Retinal pigment epithelial cell (primary cell): ENCODE measurements at regions not wholly inside any gene's neighbourhood (a gene's known extent, or its start where the extent isn't known, plus 50 kb on each side); places are given as distances from the start of the nearest gene placed in this dataset.

Source experiments
- DNase-seq: peaks from one replicate; pipeline ENCODE4 v3.0.0-alpha.2; 2010; ENCODE audit warnings: low read depth
- H3K4me3 ChIP-seq: 2 replicates; pipeline ENCODE4 v1.5.1; 2011; ENCODE audit warnings: mild to moderate bottlenecking, low read length, control low read depth, moderate library complexity
- TF ChIP-seq, protein P1 (sequence below): conservative IDR thresholded peaks from 2 replicates; pipeline ENCODE4 v1.5.1; 2011; ENCODE audit warnings: low read depth, low read length, control low read depth, inconsistent platforms

DNA sequence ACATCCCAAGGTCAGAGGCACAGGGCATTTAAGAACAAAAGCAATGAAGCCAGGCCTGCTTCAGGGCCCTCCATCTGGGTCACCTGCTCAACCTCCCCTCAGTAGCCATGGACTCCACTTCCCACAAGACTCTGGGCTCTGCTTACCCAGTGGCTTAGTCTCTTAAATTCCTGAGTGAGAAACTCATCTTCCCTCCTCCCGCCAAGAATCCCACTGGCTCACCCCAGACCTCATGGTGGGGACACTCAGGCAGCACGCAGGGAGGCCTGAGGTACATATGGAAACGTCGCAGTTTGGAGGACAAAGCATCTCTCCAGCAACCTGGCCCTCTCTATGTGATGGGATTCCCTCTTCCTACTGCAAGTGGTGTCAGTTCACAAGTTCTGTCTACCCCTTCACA is 326.7 kb upstream of the CDH5 start:
- no peak for DNase-seq
- H3K4me3 ChIP-seq: no peak overlapping the region
- TF ChIP-seq, protein P1, sequence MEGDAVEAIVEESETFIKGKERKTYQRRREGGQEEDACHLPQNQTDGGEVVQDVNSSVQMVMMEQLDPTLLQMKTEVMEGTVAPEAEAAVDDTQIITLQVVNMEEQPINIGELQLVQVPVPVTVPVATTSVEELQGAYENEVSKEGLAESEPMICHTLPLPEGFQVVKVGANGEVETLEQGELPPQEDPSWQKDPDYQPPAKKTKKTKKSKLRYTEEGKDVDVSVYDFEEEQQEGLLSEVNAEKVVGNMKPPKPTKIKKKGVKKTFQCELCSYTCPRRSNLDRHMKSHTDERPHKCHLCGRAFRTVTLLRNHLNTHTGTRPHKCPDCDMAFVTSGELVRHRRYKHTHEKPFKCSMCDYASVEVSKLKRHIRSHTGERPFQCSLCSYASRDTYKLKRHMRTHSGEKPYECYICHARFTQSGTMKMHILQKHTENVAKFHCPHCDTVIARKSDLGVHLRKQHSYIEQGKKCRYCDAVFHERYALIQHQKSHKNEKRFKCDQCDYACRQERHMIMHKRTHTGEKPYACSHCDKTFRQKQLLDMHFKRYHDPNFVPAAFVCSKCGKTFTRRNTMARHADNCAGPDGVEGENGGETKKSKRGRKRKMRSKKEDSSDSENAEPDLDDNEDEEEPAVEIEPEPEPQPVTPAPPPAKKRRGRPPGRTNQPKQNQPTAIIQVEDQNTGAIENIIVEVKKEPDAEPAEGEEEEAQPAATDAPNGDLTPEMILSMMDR: no peak

DNA sequence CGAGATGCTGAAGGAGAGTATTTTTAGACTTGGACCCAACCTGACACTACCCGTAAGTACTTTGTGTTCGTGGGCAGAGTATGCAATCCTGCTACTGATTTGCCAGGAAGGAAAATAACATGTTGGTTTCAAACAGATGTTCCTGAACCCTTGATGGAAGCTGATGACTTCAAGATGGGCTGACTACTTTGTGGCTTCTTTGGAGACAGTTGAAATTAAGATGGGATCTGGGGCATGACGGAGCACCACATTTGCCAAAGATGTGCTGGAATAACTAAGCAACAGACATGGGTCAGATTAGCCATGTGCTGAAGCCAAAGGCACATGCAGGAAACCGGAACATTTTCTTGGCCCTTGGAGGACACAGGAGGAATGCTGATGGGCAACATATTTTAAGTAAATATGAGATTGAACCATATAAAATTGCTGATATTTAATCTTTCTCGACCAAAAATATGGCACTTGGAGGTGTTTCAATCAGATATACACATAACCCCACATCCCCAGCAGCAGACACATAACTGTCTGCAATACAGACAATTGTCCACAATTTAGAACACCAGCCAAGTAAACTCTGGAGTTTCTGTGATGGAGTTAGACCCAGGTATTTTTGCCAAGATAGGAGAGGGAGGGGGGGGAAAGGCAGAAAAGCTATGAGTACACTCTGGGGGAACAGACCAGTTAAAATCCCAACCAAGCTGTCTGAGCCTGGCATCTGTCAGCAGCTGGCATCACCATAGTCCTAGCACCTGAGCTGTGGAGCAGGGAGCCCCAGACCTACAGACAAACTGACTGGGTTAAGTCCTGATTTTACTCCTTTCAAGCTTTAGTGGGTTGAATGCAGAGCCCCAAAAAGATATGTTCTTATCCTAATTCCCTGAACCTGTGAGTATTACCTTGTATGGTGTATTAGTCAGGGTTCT is 329.4 kb upstream of the CDH5 start:
- TF ChIP-seq, protein P1: no peak
- no peak for DNase-seq
- no peak overlapping the region for H3K4me3 ChIP-seq

DNA sequence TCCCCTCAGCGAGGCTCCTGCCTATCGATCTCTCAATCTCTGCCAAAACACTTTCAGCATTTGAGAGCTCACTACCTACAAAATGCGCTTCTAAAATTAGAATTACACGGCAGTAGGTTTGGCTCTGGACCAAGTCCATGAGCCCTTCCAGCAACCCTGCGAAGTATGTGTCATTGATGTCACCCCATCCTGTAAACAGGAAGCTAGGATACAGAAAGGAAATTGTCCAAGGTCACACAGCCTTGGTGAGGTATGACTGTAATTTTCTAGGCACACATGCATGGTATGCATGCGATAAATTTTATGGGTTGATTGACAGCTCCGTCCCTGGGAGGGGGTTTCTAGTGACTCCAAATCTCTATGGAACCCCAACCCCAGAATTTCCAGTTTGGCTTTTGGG is 330.3 kb upstream of the CDH5 start:
- no peak overlapping the region for H3K4me3 ChIP-seq
- no peak for DNase-seq
- TF ChIP-seq, protein P1: no peak

DNA sequence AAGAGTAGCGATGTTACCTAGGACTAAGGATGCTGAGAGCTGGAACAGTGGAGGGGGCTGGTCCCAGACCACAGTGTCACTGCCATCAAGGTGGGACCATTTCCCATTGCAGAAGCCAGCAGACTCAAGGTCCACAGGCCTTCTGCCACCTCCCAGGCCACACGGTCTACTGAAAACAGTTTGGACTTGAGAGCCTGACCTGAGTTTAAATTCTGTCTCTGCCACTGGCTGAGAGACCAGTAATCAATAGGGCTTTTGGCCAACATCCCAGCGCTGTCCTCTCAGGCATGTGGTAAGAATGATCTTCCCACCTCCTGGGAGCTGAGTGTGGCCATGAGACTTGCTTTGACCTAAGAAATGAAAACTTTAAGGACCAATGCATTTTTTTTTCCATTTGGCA is 331.4 kb upstream of the CDH5 start:
- TF ChIP-seq, protein P1: no peak
- H3K4me3 ChIP-seq: no peak overlapping the region
- DNase-seq: no peak

DNA sequence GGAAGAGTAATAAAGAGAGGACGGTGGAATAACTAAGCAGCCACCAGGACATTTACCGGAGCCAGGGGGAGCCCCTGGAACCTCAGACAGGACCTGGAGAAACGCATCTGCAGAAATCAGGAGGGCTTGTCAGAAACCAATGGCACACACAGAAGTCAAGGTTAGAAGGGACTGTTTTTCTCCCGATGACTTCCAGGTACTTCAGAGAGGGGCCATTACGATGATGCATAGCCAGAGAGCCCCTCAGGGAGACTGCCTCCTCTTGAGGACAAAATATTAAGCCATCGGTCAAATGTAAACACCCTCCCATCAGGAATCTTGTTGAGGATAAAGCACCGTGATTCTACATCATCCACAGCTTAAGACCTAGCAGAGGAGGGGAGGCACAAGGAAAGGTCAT is 333.6 kb upstream of the CDH5 start:
- TF ChIP-seq, protein P1: no peak
- no peak for DNase-seq

DNA sequence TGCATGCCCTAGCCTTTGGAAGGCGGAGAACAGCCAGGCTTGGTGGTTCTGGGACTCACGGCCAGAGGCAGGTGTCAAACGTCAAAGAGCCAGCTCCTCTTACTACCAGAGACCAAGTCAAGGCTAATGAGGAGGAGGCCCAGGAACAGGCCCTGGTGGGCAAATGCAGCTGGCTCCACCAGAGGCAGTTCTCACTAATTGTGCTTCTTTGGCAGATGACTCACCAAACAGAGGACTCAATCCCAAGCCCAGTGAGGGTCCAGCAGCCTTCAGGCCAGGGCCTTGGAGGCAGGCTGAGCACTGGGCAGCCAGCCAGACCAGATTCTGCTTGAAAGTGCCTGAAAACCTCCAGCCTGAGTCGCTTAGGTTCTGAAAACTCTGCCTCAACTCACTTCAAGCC is 336.5 kb upstream of the CDH5 start:
- TF ChIP-seq, protein P1: no peak
- no peak overlapping the region for H3K4me3 ChIP-seq
- no peak for DNase-seq

More for the DNA sequence above, 333.6 kb upstream of the CDH5 start:
- H3K4me3 ChIP-seq: no peak overlapping the region
